ENCODE measurements at regions not wholly inside any gene's neighbourhood (a gene's known extent, or its start where the extent isn't known, plus 50 kb on each side); places are given as distances from the start of the nearest gene placed in this dataset.

DNA sequence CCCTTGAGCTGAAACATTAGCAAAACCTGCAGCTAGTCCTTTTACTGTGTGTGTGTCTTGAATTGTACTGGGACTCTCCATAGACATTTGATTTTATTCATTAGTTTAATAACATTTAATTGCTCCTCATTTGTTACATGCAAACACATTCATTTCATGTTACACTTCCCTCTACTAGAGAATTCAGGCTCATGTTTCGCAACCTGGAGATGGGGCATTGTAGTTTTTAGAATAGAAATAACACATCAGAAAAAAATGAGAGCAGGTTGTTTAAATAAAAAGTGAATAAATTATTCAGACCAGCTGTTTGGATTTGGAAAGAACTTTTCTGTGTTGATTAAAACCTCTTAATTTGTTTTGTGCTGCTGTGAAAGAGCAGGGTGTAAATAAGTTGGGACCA lies 243.9 kb downstream of the ETV1 start:
- Histone ChIP-seq H3K4me1 (ENCODE audit: control insufficient read depth, low read length) (no peaks in the 10 kb centered on the region), H3K27me3 (ENCODE audit: control insufficient read depth, low read length) (no peaks in the 10 kb centered on the region), H3K4me3 (ENCODE audit: low read length) (no peak overlapping the region), H3K9me2 (replicated peaks; ENCODE audit: control insufficient read depth, low read length) (no peaks in the 10 kb centered on the region), H3K36me3 (ENCODE audit: control insufficient read depth, low read length) (no peaks in the 10 kb centered on the region), H3K9me3 (ENCODE audit: control insufficient read depth, insufficient read depth, low read length) (no peaks in the 10 kb centered on the region), H3K27ac (ENCODE audit: low read depth, low read length) (no peak overlapping the region), H3K4me2 (ENCODE audit: low read length) (no peak overlapping the region), H3F3A (ENCODE audit: control insufficient read depth, insufficient read depth) (no peaks in the 10 kb centered on the region), H3K79me2 (ENCODE audit: control insufficient read depth, low read length) (no peaks in the 10 kb centered on the region), H4K20me1 (ENCODE audit: control insufficient read depth, insufficient read depth, low read depth, low read length) (no peaks in the 10 kb centered on the region)
- TF ChIP-seq EZH2phosphoT487 (IDR thresholded peaks at IDR 0.05; ENCODE audit: borderline replicate concordance, low read length) (no peak), CTCF (IDR thresholded peaks at IDR 0.05; ENCODE audit: low read depth, low read length, poor library complexity, severe bottlenecking) (no peak)

GRCh38 chr7:13748998-13749397 lies 240.5 kb downstream of the ETV1 start:
- no peaks in the 10 kb centered on the region for H3K4me1 ChIP-seq (ENCODE audit: control insufficient read depth, low read length)
- H3K79me2 ChIP-seq (ENCODE audit: control insufficient read depth, low read length) = no peaks in the 10 kb centered on the region
- TF ChIP-seq CTCF (IDR thresholded peaks at IDR 0.05; ENCODE audit: low read depth, low read length, poor library complexity, severe bottlenecking) = no peak
- TF ChIP-seq EZH2phosphoT487 (IDR thresholded peaks at IDR 0.05; ENCODE audit: borderline replicate concordance, low read length) = no peak
- H3K9me2 ChIP-seq (replicated peaks; ENCODE audit: control insufficient read depth, low read length) = no peaks in the 10 kb centered on the region
- H3F3A ChIP-seq (ENCODE audit: control insufficient read depth, insufficient read depth) = no peaks in the 10 kb centered on the region
- H4K20me1 ChIP-seq (ENCODE audit: control insufficient read depth, insufficient read depth, low read depth, low read length) = no peaks in the 10 kb centered on the region
- H3K4me3 ChIP-seq (ENCODE audit: low read length) = no peak overlapping the region
- no peak overlapping the region for H3K4me2 ChIP-seq (ENCODE audit: low read length)
- no peak overlapping the region for H3K27ac ChIP-seq (ENCODE audit: low read depth, low read length)
- no peaks in the 10 kb centered on the region for H3K9me3 ChIP-seq (ENCODE audit: control insufficient read depth, insufficient read depth, low read length)
- H3K27me3 ChIP-seq (ENCODE audit: control insufficient read depth, low read length) = no peaks in the 10 kb centered on the region
- no peaks in the 10 kb centered on the region for H3K36me3 ChIP-seq (ENCODE audit: control insufficient read depth, low read length)

- Histone ChIP-seq H3K9me3 (ENCODE audit: control insufficient read depth, insufficient read depth, low read length) (no peaks in the 10 kb centered on the region), H3K27me3 (ENCODE audit: control insufficient read depth, low read length) (no peaks in the 10 kb centered on the region), H3K36me3 (ENCODE audit: control insufficient read depth, low read length) (no peaks in the 10 kb centered on the region), H4K20me1 (ENCODE audit: control insufficient read depth, insufficient read depth, low read depth, low read length) (no peaks in the 10 kb centered on the region), H3K9me2 (replicated peaks; ENCODE audit: control insufficient read depth, low read length) (no peaks in the 10 kb centered on the region), H3K4me1 (ENCODE audit: control insufficient read depth, low read length) (no peaks in the 10 kb centered on the region), H3K79me2 (ENCODE audit: control insufficient read depth, low read length) (no peaks in the 10 kb centered on the region), H3K27ac (ENCODE audit: low read depth, low read length) (no peak overlapping the region), H3F3A (ENCODE audit: control insufficient read depth, insufficient read depth) (no peaks in the 10 kb centered on the region), H3K4me2 (ENCODE audit: low read length) (no peak overlapping the region), H3K4me3 (ENCODE audit: low read length) (no peak overlapping the region)
- TF ChIP-seq CTCF (IDR thresholded peaks at IDR 0.05; ENCODE audit: low read depth, low read length, poor library complexity, severe bottlenecking) (no peak), EZH2phosphoT487 (IDR thresholded peaks at IDR 0.05; ENCODE audit: borderline replicate concordance, low read length) (no peak)
Observed at GRCh38 chr7:13749636-13750035, 239.8 kb downstream of the ETV1 start.

DNA sequence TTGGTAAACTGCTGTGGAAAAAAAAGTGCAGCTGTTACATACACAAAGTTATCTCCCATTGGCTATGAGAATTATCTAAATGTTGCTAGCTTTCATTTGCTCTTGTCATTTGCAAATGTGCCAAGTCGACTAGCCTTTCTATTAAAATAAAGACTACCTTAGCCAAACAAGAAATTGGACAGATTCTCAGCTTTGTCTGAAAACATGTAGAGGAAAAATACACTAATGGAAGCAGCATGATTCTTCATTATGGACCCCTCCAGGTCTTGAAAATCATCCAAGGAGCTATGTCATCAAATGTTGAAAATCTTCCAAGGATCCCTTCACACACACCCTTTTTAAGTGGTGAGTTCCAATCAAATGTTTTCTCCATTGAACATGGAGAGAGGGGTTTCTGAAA lies 237.7 kb downstream of the ETV1 start:
- no peaks in the 10 kb centered on the region for H3K9me2 ChIP-seq (replicated peaks; ENCODE audit: control insufficient read depth, low read length)
- no peaks in the 10 kb centered on the region for H3K79me2 ChIP-seq (ENCODE audit: control insufficient read depth, low read length)
- H3K27me3 ChIP-seq (ENCODE audit: control insufficient read depth, low read length) = no peaks in the 10 kb centered on the region
- TF ChIP-seq CTCF (IDR thresholded peaks at IDR 0.05; ENCODE audit: low read depth, low read length, poor library complexity, severe bottlenecking) (no peak), EZH2phosphoT487 (IDR thresholded peaks at IDR 0.05; ENCODE audit: borderline replicate concordance, low read length) (no peak)
- H3K9me3 ChIP-seq (ENCODE audit: control insufficient read depth, insufficient read depth, low read length) = no peaks in the 10 kb centered on the region
- H3K36me3 ChIP-seq (ENCODE audit: control insufficient read depth, low read length) = no peaks in the 10 kb centered on the region
- H3K4me1 ChIP-seq (ENCODE audit: control insufficient read depth, low read length) = no peaks in the 10 kb centered on the region
- no peaks in the 10 kb centered on the region for H3F3A ChIP-seq (ENCODE audit: control insufficient read depth, insufficient read depth)
- H4K20me1 ChIP-seq (ENCODE audit: control insufficient read depth, insufficient read depth, low read depth, low read length) = no peaks in the 10 kb centered on the region
- H3K4me3 ChIP-seq (ENCODE audit: low read length) = no peak overlapping the region
- H3K4me2 ChIP-seq (ENCODE audit: low read length) = no peak overlapping the region
- no peak overlapping the region for H3K27ac ChIP-seq (ENCODE audit: low read depth, low read length)

Data from DOHH2 (cell line).